Activated T-helper 1 cell treated with Interleukin-2 at 50 U/mL for 16 hours (primary cell): ENCODE measurements at regions not wholly inside any gene's neighbourhood (a gene's known extent, or its start where the extent isn't known, plus 50 kb on each side); places are given as distances from the start of the nearest gene placed in this dataset.

Source experiments
- DNase-seq: peaks from one replicate; pipeline ENCODE4 v3.0.0-alpha.2; 2020; ENCODE audit warnings: low read depth

DNA sequence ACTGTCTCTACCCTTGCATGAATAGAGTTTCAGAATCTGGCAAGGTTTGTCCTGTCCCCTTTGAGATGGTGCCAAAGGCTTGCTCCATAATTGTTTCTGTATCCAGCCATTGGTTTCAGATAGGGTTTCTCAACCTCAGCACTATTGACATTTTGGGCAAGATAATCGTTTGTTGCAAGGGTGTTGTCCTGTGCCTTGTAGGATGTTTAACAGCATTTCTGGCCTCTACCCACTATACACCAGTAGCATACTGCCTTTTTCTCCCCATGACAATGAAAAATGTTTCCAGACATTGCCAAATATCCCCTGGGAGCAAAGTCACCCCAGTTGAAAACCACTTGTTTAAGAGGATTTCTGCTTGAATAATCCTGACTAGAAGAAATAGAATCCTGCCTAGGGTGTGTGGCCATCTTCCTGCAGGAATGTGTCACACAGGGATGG lies 126.8 kb downstream of the CDC42EP3 start:
- DNase-seq = no peak

- no peak for DNase-seq
Measured at GRCh38 chr2:37549598-37549997, 121.8 kb downstream of the CDC42EP3 start.

DNA sequence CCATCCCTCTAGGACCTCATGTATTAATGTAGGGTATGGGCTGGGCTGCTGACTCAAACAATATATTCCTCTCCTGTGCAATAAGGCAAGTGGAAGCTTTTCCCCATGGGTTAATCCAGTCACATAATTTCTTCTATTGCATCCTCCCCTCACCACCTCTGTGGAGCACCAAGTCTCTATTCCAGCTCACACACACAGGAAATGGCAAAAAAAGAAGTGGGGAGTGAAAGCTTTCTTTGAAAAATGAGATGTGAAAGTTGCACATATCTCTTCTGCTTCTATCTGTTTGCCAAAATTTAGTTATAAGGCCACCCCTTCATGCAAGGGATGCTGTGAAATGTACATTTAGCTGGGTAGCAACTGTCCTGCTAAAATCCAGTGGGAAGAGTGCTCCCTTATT lies 121.3 kb downstream of the CDC42EP3 start:
- DNase-seq = no peak

DNA sequence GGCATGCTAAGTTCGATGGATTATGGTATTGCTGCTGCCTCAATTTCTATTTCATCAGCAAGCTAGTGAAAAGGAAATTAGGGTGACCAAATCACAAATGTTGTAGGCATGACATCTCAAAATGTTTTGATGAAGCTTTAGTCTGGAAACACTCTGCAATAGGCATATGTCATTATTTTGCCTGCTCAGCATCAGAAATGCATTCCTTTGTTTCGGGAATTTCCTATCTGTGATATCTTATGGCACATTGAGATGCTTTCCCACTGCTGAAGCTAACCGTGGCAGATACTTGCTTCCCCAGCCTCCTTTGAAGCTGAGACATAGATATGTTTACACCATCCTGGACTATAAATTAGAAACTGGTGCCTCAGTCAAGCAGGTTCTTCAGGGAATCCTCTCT lies 119.7 kb downstream of the CDC42EP3 start:
- DNase-seq = no peak

- DNase-seq = no peak
Measured at GRCh38 chr2:37552339-37552738, 119.1 kb downstream of the CDC42EP3 start.

GRCh38 chr2:37553411-37554154 lies 117.9 kb downstream of the CDC42EP3 start:
- DNase-seq = no peak

- no peak for DNase-seq
Measured at GRCh38 chr2:37554155-37554510, 117.3 kb downstream of the CDC42EP3 start.

- no peak for DNase-seq
Measured at GRCh38 chr2:37554687-37555086, 116.8 kb downstream of the CDC42EP3 start.

- DNase-seq = no peak
Measured at GRCh38 chr2:37555457-37555856, 116.0 kb downstream of the CDC42EP3 start.

- no peak for DNase-seq
Measured at GRCh38 chr2:37556256-37556655, 115.2 kb downstream of the CDC42EP3 start.

- DNase-seq = no peak
Measured at GRCh38 chr2:37558623-37559022, 112.8 kb downstream of the CDC42EP3 start.

GRCh38 chr2:37560241-37560848 lies 111.1 kb downstream of the CDC42EP3 start:
- no peak for DNase-seq

DNA sequence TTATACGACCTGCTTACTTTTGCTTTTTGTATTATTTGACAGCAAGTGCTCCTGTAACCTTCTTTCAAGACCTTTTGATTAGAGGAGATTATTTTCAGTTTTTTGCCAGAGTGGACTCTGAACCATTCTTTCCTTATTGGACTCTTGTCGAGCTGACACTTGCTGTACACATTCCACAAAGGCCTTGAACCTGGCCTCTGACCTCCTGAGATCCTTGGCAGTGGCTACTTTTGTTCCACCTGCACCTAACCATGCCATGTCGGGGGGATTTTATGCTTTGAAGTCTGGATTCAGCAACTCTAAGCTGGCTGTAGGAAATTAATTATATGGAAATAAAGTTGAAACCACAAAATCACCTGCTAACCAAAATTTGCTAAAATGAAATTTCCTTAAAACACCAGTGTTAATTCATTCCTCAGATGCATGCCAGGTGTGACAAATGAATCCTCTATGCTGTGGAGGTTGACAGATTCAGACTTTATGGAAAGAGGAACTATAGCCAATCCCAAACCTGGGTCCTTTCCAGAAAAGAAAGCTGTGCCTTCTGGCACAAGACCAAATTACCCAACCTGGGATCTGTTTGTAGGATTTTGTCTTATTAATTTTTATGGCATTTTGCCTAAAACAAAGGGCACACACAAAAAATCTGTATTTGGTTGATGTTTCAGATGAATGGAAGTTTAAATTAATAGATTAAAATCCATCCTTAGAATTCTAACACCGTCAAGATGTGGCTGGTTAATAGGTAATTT lies 110.4 kb downstream of the CDC42EP3 start:
- DNase-seq = no peak

GRCh38 chr2:37561615-37562569 lies 109.5 kb downstream of the CDC42EP3 start:
- no peak for DNase-seq

GRCh38 chr2:37563375-37564015 lies 107.9 kb downstream of the CDC42EP3 start:
- no peak for DNase-seq

DNA sequence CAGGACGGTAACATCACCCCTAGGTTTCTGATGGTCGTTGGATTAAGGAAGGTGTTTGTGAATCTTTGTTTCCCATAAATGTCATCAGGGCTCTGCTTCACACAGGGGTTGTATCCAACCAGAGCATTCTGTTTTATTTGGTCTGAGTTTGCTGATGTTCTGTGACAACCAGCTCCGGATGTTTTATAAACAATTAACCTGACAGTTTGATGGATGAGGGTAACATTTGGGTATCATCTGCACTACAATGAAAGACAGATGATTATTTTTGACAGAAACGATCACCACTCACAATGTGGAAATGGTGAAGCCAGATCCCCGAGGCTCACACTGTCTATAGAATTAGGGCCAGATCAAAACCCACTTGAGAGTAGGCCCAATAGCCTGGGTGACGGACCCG lies 107.1 kb downstream of the CDC42EP3 start:
- no peak for DNase-seq

- no peak for DNase-seq
Measured at GRCh38 chr2:37566517-37566981, 104.9 kb downstream of the CDC42EP3 start.

DNA sequence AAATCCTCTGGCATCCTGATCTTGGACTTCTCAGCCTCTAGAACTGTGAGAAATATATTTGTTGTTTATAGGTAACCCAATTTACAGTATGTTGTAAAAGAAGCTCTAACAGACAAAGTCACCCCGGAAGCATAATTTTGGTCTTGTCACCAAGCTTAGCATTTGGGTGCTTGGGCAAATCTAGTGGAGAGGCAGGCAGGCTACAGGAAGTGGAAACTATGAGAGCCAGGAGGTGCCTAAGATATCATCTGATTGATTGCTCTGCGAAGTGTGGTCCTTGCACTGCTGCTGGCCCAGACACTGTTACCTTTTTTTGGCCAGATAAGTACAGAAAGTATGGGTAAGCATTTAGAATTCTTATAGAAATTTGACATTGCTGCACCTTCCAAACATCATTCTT lies 102.9 kb downstream of the CDC42EP3 start:
- DNase-seq = no peak

DNA sequence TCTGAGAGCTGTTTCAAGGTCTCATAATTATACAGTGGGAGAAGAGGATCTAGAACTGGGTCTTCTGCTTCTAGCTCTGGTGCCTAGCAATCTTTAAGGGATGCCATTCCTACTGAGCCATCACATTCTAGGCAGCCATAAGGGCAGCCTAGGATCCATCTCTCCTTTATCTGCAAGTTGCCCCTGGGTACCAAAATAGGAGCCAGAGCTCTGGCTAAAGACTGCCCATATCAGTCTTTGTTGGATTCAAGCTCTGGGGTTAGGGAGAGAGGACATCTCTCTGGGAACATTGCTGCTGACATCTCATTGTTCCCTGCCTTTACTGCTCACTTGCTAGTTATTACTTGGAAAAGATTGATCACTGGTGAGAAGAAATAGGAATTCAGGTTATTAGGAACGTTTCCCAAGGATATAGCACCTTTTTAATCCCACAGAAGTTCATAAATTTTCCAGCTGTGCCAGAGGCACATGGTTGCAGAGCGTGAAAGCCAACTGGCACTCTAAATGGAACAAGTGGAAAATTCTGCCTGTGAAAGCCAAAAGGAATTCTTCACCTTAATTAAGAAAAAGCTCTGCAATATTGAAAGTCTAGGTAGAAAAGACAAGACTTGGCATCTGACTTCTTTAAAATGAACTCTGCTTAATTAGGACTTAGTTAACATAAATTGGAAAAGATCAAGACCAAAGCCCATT lies 102.2 kb downstream of the CDC42EP3 start:
- no peak for DNase-seq

GRCh38 chr2:37569986-37570679 lies 101.3 kb downstream of the CDC42EP3 start:
- DNase-seq = no peak
